GM11168 (cell line): ENCODE measurements at regions not wholly inside any gene's neighbourhood (a gene's known extent, or its start where the extent isn't known, plus 50 kb on each side); places are given as distances from the start of the nearest gene placed in this dataset.

ENCODE experiments used
- in situ Hi-C: fragments of 300-500 bp; cut with MboI; formaldehyde crosslinking; loops from one replicate; pipeline ENCODE4 v1.12.0; 2022; ENCODE audit warnings: low sequenced_read_pairs; ENCODE audit not compliant: unreplicated experiment

DNA sequence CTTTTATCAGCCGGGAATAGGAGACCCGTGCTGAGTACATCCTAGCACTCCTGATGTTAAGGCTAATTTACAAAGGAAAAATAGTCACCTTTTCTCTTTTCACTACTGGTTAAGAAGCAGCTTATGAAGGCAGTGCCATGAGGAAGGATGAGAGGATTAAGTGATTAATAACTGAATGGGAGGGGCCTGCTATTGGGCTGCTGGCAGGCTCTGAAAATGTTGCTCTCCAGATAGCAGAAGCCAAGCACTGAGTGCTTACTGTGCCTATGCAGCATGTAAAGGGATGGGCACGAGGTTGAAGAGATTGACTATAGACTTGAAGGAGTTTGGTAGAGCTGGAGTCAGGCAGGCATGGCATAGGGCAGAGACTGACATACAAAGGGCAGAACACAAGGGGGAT, 282.4 kb upstream of the THSD7B start:
- in situ Hi-C loops: no loop called here

GRCh38 chr2:136482006-136482405, 283.3 kb upstream of the THSD7B start:
- in situ Hi-C loops: no loop called here

DNA sequence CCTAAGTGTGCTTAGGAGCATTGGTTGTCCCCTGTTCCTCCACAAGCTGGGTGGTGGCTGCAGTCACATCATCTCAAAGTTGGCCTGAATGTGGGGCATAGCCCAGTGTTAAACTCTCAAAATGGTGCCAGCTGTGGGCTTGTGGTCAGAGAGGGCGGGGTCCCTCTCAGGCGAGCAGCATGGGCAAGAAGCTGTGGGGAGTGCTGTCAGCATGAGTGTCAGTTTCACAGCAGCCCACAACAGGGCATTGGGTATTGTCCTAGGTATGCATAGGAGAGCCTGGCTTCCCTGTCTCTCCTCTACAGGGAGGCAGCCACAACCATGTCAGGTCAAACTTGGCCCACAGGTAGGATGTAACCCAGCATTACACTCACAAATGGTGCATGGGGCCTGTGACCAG, 285.6 kb upstream of the THSD7B start:
- in situ Hi-C loops: no loop called here

GRCh38 chr2:136468799-136469369, 296.5 kb upstream of the THSD7B start:
- in situ Hi-C loops: no loop called here

GRCh38 chr2:136452528-136452927, 312.8 kb upstream of the THSD7B start:
- in situ Hi-C loops: no loop called here

DNA sequence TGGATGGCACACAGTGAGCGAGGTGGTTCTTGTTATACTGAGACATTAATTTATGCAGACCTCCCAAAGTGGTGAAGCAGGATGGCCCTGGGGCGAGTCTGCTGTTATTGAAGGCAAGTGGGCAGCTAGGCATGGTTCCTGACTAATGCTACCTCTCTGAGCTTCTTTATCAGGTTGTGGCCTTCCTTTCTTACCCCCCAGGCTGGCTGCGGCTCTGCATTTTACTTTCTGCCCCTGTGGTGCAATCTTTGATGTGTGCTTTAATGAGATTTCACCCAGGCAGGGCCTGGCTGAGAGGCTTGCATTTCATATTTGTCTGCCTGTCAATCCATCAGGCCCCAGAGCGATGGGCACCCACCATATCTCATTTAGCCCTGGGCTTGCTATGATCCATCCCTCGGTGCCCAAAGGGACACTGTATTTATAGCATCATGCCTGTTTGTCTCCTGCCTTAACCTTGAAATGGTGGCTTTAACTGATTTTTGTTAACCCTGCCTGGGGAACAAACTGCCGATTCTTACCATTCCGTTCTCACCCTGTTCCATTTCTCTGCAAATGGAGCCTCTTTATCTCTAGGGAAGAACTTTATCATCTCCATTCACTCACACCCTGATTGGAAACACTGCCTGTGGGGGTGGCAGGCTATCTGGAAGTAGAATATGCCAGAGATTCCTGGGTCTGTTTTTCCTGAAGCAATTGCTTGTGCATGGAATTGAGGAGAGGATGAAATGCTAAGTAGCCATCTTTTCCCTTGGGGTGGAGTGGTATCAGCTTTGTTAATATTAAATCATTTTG, 316.2 kb upstream of the THSD7B start:
- in situ Hi-C loops: no loop called here

GRCh38 chr2:136448432-136448831, 316.9 kb upstream of the THSD7B start:
- in situ Hi-C loops: no loop called here

- in situ Hi-C loops: no loop called here
These were observed 321.0 kb upstream of the THSD7B start for GRCh38 chr2:136444323-136444722.

GRCh38 chr2:136443661-136444060, 321.7 kb upstream of the THSD7B start:
- in situ Hi-C loops: no loop called here

DNA sequence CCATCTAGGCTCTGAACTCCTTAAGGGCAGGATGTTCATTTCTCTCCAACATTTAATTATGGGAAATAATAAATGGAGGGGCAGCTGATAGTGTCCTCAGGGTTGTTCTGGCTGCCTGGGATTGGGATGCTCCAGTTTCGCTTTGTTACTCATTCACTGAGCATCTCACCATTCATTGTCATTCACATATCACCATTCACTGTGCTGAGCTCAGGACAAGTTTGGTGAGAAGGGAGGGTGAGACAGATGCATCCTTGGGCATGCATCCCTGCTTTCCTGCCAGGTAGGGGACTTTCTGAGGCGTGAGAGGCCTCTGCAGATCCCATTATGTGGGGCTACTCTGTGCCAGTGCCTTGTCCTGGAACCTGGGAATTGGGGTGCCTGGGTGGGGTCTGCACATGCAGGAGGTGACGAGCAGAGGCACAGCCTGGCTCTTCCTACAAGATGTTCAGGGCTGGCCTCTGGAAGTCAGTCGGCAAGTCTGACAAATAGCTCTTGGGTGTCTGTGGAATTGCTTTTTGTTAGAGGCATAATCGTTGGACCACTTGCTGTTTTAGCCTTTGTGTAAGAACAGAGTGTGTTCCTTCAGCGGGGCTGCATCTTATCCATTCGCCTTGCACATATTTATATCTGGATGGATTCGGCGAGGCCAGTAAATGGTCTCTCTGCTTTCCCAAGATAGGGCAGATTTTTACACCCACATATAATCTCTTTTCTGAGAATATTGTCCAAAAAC, 323.2 kb upstream of the THSD7B start:
- in situ Hi-C loops: no loop called here

GRCh38 chr2:136439064-136439676, 321.2 kb upstream of the CXCR4 start:
- in situ Hi-C loops: no loop called here

- in situ Hi-C loops: no loop called here
These were observed 319.5 kb upstream of the CXCR4 start for GRCh38 chr2:136437461-136437860.

DNA sequence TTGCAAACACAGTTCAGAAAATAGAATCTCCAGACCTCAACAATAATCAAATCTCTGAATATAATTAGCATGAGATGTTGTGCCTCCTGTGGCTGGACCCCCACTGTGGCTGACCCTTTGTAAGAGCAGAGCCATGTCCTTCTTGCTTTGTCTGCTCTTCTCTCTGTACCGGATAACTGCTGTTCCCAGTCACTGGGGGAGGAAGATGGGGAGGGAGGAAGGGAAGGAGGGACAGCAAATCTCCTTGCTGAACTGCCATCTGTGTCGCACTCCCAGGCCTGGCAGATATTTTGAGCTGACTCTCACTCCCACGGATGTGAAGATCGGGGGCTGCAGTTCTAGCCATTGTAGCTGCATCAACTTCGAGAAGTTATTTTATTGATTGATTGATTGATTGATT, 319.0 kb upstream of the CXCR4 start:
- in situ Hi-C loops: no loop called here

DNA sequence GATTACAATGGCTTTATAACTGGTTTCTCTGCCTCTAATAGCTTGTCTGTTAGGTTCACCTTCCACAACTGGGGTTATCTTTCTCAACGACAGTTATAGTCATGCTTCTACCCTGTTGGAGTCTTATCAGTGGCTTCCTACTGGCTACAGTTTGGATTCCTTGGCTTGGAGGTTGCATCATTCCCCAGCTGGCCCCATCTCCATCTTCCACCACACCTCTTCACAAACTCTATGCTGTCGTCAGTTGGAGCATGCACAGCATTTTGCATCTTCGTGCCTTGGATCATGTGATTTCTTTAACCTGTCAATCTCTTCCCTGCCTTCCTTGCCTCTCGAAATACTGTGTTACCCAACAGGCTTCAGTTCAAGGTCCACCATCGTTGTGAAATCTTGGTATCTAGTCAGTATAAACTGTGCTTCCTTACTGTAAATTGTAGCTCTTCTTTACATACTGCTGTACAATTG, 316.3 kb upstream of the CXCR4 start:
- in situ Hi-C loops: no loop called here

DNA sequence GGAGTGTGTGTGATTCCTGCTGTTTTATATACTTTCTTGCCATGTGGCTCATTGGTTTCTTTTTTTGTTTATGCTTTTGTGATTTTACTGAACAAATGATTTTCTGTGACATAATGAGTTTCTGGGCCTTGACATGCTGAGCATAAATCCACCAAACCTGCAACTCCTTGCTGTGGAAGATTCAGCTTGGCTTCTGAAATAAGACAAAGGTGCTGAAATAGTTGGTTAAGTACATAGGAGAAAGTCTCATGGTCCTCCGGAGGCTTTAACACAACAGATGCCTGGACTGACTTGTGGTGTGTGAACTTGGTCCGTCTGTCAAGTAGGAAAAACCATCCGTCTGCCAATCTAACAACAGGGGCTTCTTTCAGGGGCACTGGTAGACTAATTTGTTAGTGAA, 315.3 kb upstream of the CXCR4 start:
- in situ Hi-C loops: no loop called here

DNA sequence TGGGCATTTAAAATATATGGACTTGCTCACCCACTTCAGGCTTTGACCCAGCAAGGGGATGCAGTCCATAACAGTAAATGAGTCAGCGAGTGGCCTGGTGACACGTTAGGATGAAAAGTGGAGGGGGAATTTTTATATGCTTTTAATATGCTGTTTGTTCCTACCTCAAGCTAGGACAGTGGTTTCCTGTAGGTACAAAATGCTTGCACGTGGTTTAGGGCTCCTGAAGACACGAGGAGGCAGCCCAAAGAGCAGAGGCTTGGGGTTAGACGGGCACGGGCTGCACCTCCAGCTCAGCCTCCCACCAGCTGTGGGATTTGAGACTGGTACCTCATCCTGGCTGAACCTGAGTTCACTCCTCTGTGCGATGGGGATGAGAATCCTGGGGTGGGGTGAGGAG, 306.2 kb upstream of the CXCR4 start:
- in situ Hi-C loops: no loop called here

DNA sequence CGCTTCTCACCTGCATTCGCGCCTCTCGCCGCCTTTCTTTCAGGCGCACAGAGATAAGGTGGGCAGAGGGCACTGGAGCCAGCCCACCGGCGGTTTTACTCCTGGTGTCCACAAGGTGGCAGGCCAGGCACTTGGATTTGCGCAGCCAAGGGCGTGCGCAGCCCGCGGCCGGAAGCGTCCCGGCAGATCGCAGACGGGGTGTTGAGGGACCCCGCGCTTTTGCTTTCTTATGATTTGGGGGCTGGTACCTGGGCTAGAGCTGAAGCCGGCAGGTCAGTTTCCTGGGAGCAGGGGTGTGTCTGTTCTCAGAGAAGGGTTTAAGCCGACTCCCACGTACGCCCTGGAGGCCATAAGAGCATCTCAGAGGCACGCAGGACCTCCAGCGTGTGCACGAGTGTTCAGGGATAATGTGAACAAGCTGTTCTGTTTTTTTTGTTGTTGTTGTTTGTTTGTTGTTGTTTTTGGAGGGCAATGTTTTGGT, 305.6 kb upstream of the CXCR4 start:
- in situ Hi-C loops: no loop called here

GRCh38 chr2:136422512-136422911, 304.6 kb upstream of the CXCR4 start:
- in situ Hi-C loops: no loop called here

DNA sequence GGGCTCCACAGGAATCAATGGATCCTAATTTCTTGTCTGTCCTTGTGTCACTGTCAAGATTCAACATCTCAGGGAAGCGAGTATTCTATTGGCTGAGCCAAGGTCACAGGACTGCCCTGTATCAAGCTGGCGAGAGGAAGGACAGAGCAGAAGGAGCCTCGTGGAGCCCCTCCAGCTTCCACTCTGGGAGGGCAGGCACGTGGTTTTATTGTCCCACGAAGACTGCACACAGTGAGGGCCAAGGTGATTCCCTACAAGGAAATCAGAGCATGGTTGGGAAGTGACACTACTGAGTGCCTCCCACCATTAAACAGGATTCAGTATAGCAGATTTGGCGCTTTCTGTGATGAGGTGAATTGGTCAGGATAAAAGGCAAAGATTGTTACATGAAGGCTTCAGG, 302.4 kb upstream of the CXCR4 start:
- in situ Hi-C loops: no loop called here

DNA sequence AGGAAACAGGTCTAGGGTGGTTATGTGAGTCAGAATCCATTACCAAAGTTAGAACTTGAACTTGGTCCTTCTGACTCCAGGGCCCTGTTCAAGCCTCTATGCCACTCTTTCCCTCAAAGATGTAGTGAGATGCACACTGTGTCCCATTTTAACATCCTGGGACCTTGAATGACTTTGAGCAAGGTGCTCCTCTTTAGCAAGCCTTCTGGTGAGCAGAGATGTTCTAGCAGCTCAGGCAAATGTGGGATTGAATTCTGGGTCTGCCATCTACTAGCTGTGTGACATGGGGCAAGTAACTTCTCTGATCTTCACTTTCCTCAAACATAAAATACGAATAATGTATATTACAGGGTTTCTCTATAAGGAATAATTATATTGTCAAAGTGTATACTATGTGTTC, 294.0 kb upstream of the CXCR4 start:
- in situ Hi-C loops: no loop called here

- in situ Hi-C loops: no loop called here
These were observed 292.7 kb upstream of the CXCR4 start for GRCh38 chr2:136410673-136411072.
